GM08714 (cell line): ENCODE measurements at regions not wholly inside any gene's neighbourhood (a gene's known extent, or its start where the extent isn't known, plus 50 kb on each side); places are given as distances from the start of the nearest gene placed in this dataset.

Source experiments
- H3K4me3 ChIP-seq: fragments of 200-500 bp; sonication (Bioruptor generic); 2 replicates; pipeline ENCODE4 v1.5.1; 2014; ENCODE audit warnings: mild to moderate bottlenecking, low read length, inconsistent platforms
- ZNF274 ChIP-seq: IDR thresholded peaks from 2 replicates; pipeline ENCODE4 v1.6.1; 2012; ENCODE audit warnings: mild to moderate bottlenecking, low read depth, low read length

DNA sequence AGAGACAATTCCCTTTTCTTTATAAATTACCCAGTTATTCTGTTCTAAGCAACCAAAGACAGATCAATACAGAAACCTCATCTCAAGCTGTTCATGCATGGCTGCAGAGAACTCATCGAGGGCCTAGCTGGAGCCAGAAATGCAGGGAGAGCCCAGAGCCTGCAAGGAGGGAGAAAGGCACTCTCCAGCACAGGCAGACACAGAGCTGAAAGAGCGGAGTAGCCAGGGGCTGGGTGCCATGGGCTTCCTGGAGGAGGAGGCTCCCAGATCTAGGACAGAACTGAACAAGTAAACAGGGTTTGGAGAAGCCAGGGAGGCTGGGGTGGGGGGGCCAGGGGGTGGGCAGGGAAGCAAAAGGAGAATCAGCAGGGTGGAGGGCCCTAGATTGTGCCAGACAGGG is 144.2 kb upstream of the ZNF507 start:
- H3K4me3 ChIP-seq, result no peak overlapping the region
- TF ChIP-seq ZNF274, result no peak

DNA sequence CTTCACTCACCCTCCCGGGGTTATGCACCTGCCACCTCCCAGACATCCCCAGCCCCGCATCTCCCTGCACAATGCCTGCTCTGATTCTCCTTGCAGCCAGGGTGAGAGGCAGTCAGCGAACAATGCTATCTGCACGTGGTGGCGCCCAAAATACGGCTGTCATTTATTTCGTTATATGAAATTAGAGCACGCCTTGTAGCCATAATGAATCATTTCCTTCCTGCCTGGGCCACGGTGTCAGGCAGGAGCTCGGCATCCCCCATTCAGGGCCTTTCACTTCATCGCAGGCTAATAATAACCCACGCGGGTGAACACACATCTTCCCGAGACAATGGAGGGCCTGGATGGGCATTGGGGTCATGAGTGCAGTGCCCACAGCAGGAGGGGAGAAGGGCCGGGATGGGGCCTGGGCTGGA is 143.8 kb upstream of the ZNF507 start:
- TF ChIP-seq ZNF274, result no peak
- no peak overlapping the region for H3K4me3 ChIP-seq

DNA sequence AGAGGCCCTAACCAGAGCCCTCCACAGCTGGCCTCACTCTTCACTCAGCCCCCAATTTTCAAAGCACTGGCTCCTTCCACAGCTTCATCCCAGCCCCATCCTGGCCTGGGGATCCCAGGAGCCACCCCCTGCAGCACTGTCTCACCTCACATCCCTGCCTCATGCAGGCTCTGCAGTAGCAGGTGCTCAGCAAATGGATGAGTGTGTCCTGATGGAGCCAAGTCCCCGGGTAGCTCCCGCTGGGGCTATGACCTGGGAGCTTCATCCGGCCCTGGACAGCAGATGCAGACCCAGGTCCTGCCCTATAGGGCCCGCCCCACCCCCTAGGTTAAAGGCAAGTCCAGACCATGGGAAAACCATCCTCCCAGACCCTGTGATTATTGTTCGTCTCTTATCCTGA is 143.2 kb upstream of the ZNF507 start:
- TF ChIP-seq ZNF274, result no peak
- H3K4me3 ChIP-seq, result no peak overlapping the region

DNA sequence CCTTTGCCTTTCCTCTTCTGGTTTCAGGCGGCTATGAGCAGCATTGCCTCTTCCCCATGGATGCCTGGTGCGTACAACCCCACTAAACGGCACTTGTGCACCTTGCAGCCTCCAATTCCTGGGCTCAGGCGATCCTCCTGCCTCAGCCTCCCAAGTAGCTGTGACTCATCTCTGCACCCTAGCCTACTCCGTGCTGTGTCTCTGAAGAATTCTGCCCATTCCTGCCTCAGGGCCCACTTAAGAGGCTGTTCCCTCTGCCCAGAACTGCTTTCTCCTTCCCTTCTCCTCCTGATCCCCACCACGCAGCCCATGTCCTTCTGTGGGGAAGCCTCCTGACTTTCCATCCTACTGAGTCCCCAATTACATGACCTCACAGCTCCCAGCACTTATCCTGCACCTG is 142.2 kb upstream of the ZNF507 start:
- H3K4me3 ChIP-seq, result no peak overlapping the region
- TF ChIP-seq ZNF274, result no peak

DNA sequence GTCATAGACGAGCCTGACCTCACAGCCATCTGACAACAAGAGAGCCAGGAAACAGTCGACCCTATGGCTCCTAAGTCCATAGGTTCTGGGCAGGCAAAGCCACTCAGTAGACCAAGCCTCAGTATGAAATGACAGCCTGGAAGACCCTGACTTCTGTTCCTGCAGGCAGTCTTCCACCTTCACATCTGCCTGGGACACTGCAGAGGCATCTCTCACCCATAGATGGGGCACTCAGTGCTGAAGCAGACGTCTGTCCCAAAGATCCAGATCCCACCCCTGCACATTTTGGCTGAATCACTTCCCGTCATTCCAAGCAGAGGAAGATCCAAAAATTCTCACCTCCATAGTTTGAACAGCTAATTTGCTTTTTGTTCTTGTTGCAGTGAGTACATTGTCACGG is 139.3 kb upstream of the ZNF507 start:
- TF ChIP-seq ZNF274, result no peak
- H3K4me3 ChIP-seq, result no peak overlapping the region

DNA sequence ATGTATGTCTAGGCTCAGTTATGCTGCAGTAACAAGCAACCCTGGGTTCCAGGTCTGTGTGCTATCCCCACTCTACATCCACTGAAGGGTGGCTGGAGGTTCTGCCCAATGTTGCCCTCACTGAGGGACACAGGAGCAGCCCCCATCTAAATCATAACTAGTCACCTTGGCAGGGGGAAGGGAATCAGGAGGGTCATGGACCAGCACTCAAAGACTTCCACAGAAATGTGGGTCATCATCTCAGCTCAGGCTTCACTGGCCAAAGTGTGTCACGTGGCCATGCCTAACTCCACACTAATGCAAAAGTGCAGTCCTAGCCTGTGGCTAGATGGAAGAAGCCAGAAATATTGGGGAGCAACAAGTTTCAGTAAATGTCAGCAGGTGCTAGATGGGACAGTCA is 137.3 kb upstream of the ZNF507 start:
- no peak overlapping the region for H3K4me3 ChIP-seq
- no peak for TF ChIP-seq ZNF274

DNA sequence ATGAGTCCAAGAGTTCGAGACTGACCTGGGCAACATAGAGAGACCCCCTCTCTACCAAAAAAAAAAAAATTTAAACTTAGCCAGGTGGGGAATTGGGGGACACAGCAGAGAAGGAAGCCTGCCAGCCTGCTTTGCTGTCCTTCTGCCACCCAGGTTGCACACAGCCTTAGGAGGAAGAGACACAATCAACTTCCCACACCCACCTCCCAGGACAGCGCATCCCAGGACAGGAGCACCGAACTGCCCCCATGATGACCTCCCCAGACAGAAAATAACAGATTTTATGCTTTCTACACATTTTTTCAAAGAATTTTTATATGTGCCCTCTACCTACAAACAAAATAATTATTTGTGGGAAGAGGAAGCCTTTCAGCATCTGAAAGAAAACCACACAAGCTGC is 126.0 kb upstream of the ZNF507 start:
- no peak for TF ChIP-seq ZNF274
- no peak overlapping the region for H3K4me3 ChIP-seq

DNA sequence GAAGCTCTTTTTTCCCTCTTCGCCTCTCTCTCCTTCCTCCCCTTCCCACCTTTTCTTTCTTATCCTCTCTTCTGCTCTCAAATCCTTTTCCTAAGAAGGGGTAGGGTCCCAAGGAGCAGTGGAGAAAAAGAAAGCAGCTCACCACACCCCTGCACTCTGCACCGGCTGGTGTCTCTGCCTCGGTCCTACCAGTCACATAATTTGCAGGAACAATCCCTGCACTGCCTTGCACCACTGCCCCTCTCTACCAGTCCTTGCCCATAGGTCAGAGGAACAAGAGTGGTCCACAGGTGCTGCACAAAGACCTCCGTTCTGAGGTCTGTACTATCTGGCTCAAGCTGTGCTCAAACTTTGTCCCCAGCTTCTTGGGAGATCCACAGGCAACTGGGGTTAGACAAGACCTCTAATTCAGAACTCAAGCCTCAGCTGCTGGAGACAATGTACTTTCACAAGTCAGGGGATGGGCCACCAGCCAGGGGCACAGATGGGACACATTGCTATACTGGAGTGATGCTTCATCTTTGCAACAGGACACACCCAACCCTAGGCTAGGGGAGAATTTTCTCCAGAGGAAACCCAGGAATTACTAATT is 125.4 kb upstream of the ZNF507 start:
- TF ChIP-seq ZNF274, result no peak

DNA sequence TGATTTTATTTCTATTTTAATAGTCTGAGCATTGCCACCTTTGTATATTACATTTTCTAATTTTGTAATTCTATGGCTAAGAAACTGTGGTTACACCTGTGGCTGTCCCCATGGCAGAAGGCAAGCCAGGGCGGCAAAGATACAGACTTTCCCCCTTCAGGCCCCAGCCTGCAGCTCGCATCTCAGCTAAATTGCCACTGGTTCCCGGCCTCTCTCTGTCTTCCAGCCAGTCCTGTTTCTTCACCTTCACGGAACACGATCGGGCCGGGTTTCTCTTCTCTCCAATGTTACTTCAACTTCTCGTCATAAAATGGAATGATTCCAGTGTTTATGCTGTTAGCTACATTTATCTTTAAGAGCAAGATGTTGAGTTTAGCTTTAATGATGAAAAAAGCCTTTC is 124.5 kb upstream of the ZNF507 start:
- TF ChIP-seq ZNF274, result no peak

More for the DNA sequence above, 125.4 kb upstream of the ZNF507 start:
- H3K4me3 ChIP-seq, result no peak overlapping the region

DNA sequence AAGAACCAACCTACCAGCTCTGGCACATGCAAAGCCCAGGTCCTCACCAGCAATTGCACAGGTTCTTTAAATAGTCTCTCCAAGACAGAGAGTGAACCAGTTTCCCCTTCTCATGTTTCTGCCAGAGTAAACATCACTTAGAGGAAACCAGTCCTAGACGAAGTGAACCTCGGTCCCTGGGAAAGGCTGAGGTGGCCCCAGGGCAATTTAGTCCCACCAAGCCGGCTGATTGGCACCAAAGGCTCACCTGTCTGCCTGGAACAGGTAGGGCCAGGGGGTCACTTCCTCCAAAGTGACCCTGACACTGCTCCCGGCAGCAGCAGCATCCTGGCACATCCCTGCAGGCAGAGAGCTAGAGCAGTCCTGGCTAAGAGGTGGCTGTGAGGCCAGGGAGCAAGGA is 122.9 kb upstream of the ZNF507 start:
- H3K4me3 ChIP-seq, result no peak overlapping the region
- no peak for TF ChIP-seq ZNF274

More for the DNA sequence above, 124.5 kb upstream of the ZNF507 start:
- H3K4me3 ChIP-seq, result no peak overlapping the region

DNA sequence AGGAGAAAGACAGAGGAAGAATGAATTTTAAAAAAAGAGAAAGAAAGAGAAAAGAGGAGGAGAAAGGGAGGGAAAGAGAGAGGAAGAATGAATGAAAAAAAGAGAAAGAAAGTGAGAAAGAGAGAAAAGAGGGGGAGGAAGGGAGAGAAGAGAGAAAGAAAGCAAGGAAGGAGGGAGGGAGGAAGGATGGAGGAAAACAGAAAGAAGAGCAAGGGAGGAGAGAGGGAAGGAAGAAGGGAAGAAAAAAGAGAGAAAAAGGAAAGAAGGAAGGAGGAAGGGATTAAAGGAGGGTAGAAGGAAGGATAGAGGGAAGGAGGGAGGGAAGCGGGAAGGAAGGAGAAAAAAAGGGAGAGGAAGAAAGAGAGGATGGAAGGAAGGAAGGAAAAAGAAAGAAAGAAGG is 122.3 kb upstream of the ZNF507 start:
- no peak overlapping the region for H3K4me3 ChIP-seq
- TF ChIP-seq ZNF274, result no peak

DNA sequence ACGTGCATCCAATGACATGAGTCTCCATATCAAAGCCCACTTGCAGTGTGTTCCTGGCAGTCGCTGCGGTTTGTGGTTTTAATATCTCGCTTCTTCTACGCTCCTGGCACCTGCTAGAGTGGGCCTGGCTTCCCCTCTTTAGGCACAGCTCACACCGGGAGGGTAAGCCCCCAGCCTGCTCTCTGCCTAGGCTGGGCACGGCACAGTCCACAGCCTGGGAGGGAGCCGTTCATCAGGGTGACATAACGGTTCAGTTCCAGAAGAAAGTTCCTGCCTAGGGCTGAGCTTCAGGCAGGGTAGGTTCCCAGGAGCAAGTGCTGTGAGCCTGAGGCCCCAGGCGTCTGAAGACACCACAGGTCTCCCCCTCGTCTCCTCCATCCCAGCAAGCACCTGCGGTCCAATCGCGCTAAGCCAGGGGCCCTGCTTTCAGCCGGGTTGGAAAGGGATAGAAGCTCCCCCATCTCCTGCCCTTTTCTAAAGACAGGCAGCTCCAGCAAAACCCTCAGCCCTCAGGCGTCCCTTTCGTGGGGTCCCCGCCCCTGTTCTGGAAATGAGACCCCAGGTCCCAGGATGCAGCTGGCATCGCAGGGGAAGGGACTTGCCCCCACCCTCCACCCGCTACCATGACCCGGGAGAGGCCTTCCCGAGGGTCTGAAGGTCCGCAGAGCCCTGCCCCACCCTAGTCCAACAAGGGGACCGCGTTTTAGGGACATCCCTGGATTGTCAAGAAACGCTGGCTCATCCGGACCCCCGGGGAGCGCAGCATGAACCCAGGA is 121.6 kb upstream of the ZNF507 start:
- H3K4me3 ChIP-seq, result no peak overlapping the region
- no peak for TF ChIP-seq ZNF274

DNA sequence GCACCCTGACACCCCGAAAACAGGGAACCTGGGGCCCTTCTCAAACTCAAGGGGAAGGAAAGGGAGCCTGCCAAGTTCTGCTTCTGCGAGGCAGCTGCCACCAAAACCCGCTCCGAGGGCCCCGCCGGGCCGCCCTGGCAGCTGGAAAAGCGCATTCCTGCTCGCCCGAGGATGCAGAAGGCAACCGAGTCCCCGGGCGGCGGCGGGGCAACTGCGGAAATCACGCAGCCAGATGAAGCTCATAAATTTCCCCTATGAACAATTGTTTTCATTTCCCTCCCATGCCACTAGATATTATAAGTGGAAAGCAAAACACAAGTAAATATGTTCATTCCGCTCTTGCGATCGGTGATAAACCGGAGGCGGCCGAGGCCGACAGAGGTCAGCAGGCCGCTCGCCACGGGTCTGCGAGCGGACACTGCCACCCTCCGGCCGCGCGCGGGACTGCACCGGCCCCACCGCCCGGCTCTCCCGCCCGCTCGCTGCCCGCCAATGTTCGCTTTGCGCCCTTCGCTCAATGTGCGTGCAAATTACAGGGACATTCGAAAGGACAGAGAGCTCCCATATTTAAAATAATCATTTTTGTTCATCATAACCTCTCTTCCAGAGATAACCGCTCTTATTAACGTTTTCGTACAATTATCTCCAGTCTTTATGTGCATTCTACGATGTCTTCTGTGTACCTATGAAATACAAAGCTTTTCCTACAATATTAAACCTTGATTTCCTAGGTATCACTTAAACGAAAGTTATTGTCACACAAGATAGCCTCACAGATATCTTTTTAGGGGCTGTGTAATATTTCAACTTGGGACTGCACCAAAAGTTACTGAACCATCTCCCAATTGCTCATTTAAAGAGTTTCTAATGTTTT is 120.8 kb upstream of the ZNF507 start:
- H3K4me3 ChIP-seq, result no peak overlapping the region
- no peak for TF ChIP-seq ZNF274

DNA sequence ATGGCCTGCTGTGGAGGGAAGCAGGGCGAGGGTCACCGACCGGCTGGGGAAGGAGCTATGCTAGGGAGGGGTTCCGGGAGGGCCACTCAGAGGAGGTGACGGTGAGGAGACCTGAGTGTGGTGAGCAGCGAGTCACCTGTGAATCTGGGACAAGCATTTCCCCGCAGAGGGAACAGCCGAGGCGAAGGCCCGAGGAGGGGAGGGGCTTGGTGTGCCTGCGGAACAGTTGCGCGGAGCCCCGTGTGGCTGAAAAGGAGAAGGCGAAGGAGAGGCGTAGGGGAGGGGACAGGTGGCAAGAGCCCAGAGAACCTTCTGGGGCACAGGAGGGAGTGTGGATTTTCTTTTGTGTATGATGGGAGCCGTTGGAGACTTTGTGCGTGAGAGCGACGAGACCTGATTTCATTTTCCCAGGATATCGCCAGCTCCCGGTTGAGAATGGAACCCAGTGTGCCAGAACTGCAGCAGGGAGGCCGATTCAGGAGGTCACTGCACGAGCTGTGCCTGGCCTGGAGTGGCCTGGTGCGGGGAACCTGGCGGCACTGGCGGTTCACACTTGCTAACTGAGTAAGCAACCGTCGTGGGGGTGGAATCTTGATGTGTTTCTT is 117.7 kb upstream of the ZNF507 start:
- no peak overlapping the region for H3K4me3 ChIP-seq
- no peak for TF ChIP-seq ZNF274
